ENCODE measurements at regions not wholly inside any gene's neighbourhood (a gene's known extent, or its start where the extent isn't known, plus 50 kb on each side); places are given as distances from the start of the nearest gene placed in this dataset.

- no peak for TF ChIP-seq MYC (IDR thresholded peaks at IDR 0.05; ENCODE audit: low read depth, low read length)
- no peak for TF ChIP-seq CTCF (IDR thresholded peaks at IDR 0.05; ENCODE audit: low read depth, low read length)
- TF ChIP-seq POLR2A (IDR thresholded peaks at IDR 0.05; ENCODE audit: extremely low read depth, insufficient read length), result no peak
- TF ChIP-seq, protein P1, sequence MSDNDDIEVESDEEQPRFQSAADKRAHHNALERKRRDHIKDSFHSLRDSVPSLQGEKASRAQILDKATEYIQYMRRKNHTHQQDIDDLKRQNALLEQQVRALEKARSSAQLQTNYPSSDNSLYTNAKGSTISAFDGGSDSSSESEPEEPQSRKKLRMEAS (IDR thresholded peaks at IDR 0.05; ENCODE audit: low read depth, low read length), result no peak
Measured at GRCh38 chr6:115539531-115539930, 521.2 kb downstream of the FRK start.

Data from NB4 (cell line).